ENCODE measurements at regions not wholly inside any gene's neighbourhood (a gene's known extent, or its start where the extent isn't known, plus 50 kb on each side); places are given as distances from the start of the nearest gene placed in this dataset.

DNA sequence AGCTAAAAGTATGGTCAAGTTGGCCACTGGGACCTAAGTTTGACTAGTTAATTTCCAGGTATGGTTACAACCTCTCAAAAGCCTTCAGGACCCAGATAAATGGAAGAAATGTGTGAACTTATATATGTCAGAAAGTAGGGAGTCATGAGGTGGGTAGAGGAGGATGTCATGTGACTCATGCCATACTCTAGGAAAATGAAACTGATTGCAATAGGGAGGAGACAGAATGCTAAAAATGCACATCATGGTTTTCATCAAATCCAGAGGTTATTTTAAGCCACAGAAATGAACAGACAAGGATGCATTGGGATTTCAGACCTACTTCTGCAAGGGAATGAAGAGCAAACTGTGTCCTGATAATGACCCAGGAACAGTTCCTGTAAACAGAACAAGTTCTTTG, 310.0 kb downstream of the EDEM1 start:
- TF ChIP-seq, protein P1, sequence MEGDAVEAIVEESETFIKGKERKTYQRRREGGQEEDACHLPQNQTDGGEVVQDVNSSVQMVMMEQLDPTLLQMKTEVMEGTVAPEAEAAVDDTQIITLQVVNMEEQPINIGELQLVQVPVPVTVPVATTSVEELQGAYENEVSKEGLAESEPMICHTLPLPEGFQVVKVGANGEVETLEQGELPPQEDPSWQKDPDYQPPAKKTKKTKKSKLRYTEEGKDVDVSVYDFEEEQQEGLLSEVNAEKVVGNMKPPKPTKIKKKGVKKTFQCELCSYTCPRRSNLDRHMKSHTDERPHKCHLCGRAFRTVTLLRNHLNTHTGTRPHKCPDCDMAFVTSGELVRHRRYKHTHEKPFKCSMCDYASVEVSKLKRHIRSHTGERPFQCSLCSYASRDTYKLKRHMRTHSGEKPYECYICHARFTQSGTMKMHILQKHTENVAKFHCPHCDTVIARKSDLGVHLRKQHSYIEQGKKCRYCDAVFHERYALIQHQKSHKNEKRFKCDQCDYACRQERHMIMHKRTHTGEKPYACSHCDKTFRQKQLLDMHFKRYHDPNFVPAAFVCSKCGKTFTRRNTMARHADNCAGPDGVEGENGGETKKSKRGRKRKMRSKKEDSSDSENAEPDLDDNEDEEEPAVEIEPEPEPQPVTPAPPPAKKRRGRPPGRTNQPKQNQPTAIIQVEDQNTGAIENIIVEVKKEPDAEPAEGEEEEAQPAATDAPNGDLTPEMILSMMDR (conservative IDR thresholded peaks at IDR 0.05; ENCODE audit: low read length): no peak
- no peak for TF ChIP-seq EZH2phosphoT487 (IDR thresholded peaks at IDR 0.05; ENCODE audit: borderline replicate concordance)

Data from Loucy (cell line).